Mesendoderm (in vitro differentiated cells): ENCODE measurements at regions not wholly inside any gene's neighbourhood (a gene's known extent, or its start where the extent isn't known, plus 50 kb on each side); places are given as distances from the start of the nearest gene placed in this dataset.

Experiments
- DNase-seq: peaks from one replicate; pipeline ENCODE4 v3.0.0; 2013
- H2AK5ac ChIP-seq: 2 replicates; pipeline ENCODE4 v1.6.1; 2013; ENCODE audit warnings: low read length, inconsistent platforms
- H2BK120ac ChIP-seq: 2 replicates; pipeline ENCODE4 v1.6.1; 2013; ENCODE audit warnings: low read depth, mild to moderate bottlenecking, low read length, moderate library complexity, mixed read lengths
- H2BK15ac ChIP-seq: replicated peaks from 2 replicates; pipeline ENCODE4 v1.6.1; 2013; ENCODE audit warnings: low read depth, mild to moderate bottlenecking, moderate library complexity
- H2BK5ac ChIP-seq: 2 replicates; pipeline ENCODE4 v1.6.1; 2013; ENCODE audit warnings: low read length, inconsistent platforms
- H3K18ac ChIP-seq: 2 replicates; pipeline ENCODE4 v1.6.1; 2013; ENCODE audit warnings: mild to moderate bottlenecking, low read length, mixed read lengths
- H3K23ac ChIP-seq: one replicate; pipeline ENCODE4 v1.6.1; 2013; ENCODE audit warnings: low read length
- H3K27ac ChIP-seq: 2 replicates; pipeline ENCODE4 v1.5.1; 2013; ENCODE audit warnings: low read depth, mild to moderate bottlenecking, inconsistent platforms, low read length, moderate library complexity
- H3K27me3 ChIP-seq: 2 replicates; pipeline ENCODE4 v1.6.1; 2013; ENCODE audit warnings: low read length, control low read depth, mild to moderate bottlenecking, inconsistent platforms; ENCODE audit not compliant: insufficient read depth, poor library complexity
- H3K36me3 ChIP-seq: 2 replicates; pipeline ENCODE4 v1.6.1; 2013; ENCODE audit warnings: low read length, inconsistent platforms; ENCODE audit not compliant: control insufficient read depth, insufficient read depth
- H3K4ac ChIP-seq: one replicate; pipeline ENCODE4 v1.6.1; 2013; ENCODE audit warnings: low read depth, mild to moderate bottlenecking, low read length, moderate library complexity
- H3K4me1 ChIP-seq: 2 replicates; pipeline ENCODE4 v1.6.1; 2013; ENCODE audit warnings: low read depth, low read length, inconsistent platforms; ENCODE audit not compliant: control insufficient read depth
- H3K4me2 ChIP-seq: 2 replicates; pipeline ENCODE4 v1.6.1; 2013; ENCODE audit warnings: low read length
- H3K4me3 ChIP-seq: 2 replicates; pipeline ENCODE4 v1.5.1; 2013; ENCODE audit warnings: mild to moderate bottlenecking, low read length
- H3K56ac ChIP-seq: one replicate; pipeline ENCODE4 v1.6.1; 2013; ENCODE audit warnings: low read length
- H3K79me1 ChIP-seq: 2 replicates; pipeline ENCODE4 v1.6.1; 2013; ENCODE audit warnings: low read length, inconsistent platforms
- H3K79me2 ChIP-seq: 2 replicates; pipeline ENCODE4 v1.6.1; 2013; ENCODE audit warnings: mild to moderate bottlenecking, low read length; ENCODE audit not compliant: control insufficient read depth, insufficient read depth
- H3K9ac ChIP-seq: 2 replicates; pipeline ENCODE4 v1.6.1; 2013; ENCODE audit warnings: low read length, inconsistent platforms
- H4K5ac ChIP-seq: one replicate; pipeline ENCODE4 v1.6.1; 2013; ENCODE audit warnings: low read length
- H4K8ac ChIP-seq: one replicate; pipeline ENCODE4 v1.6.1; 2013; ENCODE audit warnings: low read depth, mild to moderate bottlenecking, control low read depth, low read length, moderate library complexity
- WGBS: extraction: QIAGEN DNeasy Blood & Tissue Kit; methylation state at CpG from one replicate; pipeline ENCODE4 v1.1.7; 2013; ENCODE audit warnings: low lambda C conversion rate, missing lambda C conversion rate; ENCODE audit not compliant: insufficient coverage; ENCODE audit errors: extremely low coverage; 5-methylcytosine and 5-hydroxymethylcytosine counted together

GRCh38 chr15:47639042-47639441 lies 78.3 kb upstream of the SEMA6D start:
- H3K79me1 ChIP-seq, result no peaks in the 10 kb centered on the region
- no CpG with 5 or more reads among the region's 1 CpG for WGBS
- H3K79me2 ChIP-seq, result no peaks in the 10 kb centered on the region
- no peak overlapping the region for H3K4ac ChIP-seq
- H3K23ac ChIP-seq, result no peak overlapping the region
- no peaks in the 10 kb centered on the region for H3K36me3 ChIP-seq
- no peak overlapping the region for H4K8ac ChIP-seq
- H2BK120ac ChIP-seq, result no peak overlapping the region
- no peak overlapping the region for H2AK5ac ChIP-seq
- no peaks in the 10 kb centered on the region for H3K4me1 ChIP-seq
- no peak overlapping the region for H3K56ac ChIP-seq
- no peak overlapping the region for H3K4me2 ChIP-seq
- H2BK15ac ChIP-seq, result no peak overlapping the region
- no peak for DNase-seq
- no peak overlapping the region for H3K18ac ChIP-seq
- H3K9ac ChIP-seq, result no peak overlapping the region
- no peak overlapping the region for H3K4me3 ChIP-seq
- no peak overlapping the region for H2BK5ac ChIP-seq
- H3K27me3 ChIP-seq, result no peaks in the 10 kb centered on the region
- no peak overlapping the region for H3K27ac ChIP-seq
- H4K5ac ChIP-seq, result no peak overlapping the region

- Histone ChIP-seq H3K4me1 (no peaks in the 10 kb centered on the region), H3K56ac (no peak overlapping the region), H2BK120ac (no peak overlapping the region), H2BK15ac (no peak overlapping the region), H3K9ac (no peak overlapping the region), H3K79me2 (no peaks in the 10 kb centered on the region), H3K23ac (no peak overlapping the region), H4K8ac (no peak overlapping the region), H3K27me3 (no peaks in the 10 kb centered on the region), H3K27ac (no peak overlapping the region), H2AK5ac (no peak overlapping the region), H2BK5ac (no peak overlapping the region), H3K79me1 (no peaks in the 10 kb centered on the region), H3K4me2 (no peak overlapping the region), H3K4me3 (no peak overlapping the region), H4K5ac (no peak overlapping the region), H3K36me3 (no peaks in the 10 kb centered on the region), H3K18ac (no peak overlapping the region), H3K4ac (no peak overlapping the region)
- DNase-seq, result no peak
- WGBS, result no CpG with 5 or more reads among the region's 5 CpGs
These were observed 77.2 kb upstream of the SEMA6D start for GRCh38 chr15:47640079-47640478.

GRCh38 chr15:47640901-47641300 lies 76.4 kb upstream of the SEMA6D start:
- Histone ChIP-seq H3K79me1 (no peaks in the 10 kb centered on the region), H3K79me2 (no peaks in the 10 kb centered on the region), H3K9ac (no peak overlapping the region), H3K36me3 (no peaks in the 10 kb centered on the region), H3K27ac (no peak overlapping the region), H2BK5ac (no peak overlapping the region), H4K5ac (no peak overlapping the region), H3K56ac (no peak overlapping the region), H3K27me3 (no peaks in the 10 kb centered on the region), H3K4me2 (no peak overlapping the region), H3K18ac (no peak overlapping the region), H3K4me3 (no peak overlapping the region), H3K4me1 (no peaks in the 10 kb centered on the region), H4K8ac (no peak overlapping the region), H3K23ac (no peak overlapping the region), H2AK5ac (no peak overlapping the region), H2BK120ac (no peak overlapping the region), H3K4ac (no peak overlapping the region), H2BK15ac (no peak overlapping the region)
- DNase-seq, result no peak
- no CpG with 5 or more reads among the region's 7 CpGs for WGBS

- H4K5ac ChIP-seq, result no peak overlapping the region
- no peak overlapping the region for H3K4ac ChIP-seq
- H2BK15ac ChIP-seq, result no peak overlapping the region
- no CpG with 5 or more reads among the region's 3 CpGs for WGBS
- H2AK5ac ChIP-seq, result no peak overlapping the region
- H3K4me1 ChIP-seq, result no peaks in the 10 kb centered on the region
- H3K23ac ChIP-seq, result no peak overlapping the region
- no peak for DNase-seq
- no peak overlapping the region for H3K9ac ChIP-seq
- H3K79me2 ChIP-seq, result no peaks in the 10 kb centered on the region
- H4K8ac ChIP-seq, result no peak overlapping the region
- no peak overlapping the region for H3K18ac ChIP-seq
- no peak overlapping the region for H3K4me2 ChIP-seq
- no peak overlapping the region for H3K56ac ChIP-seq
- H3K4me3 ChIP-seq, result no peak overlapping the region
- H3K27me3 ChIP-seq, result no peaks in the 10 kb centered on the region
- H2BK5ac ChIP-seq, result no peak overlapping the region
- H3K79me1 ChIP-seq, result no peaks in the 10 kb centered on the region
- no peaks in the 10 kb centered on the region for H3K36me3 ChIP-seq
- H2BK120ac ChIP-seq, result no peak overlapping the region
- H3K27ac ChIP-seq, result no peak overlapping the region
These were observed 72.6 kb upstream of the SEMA6D start for GRCh38 chr15:47644722-47645121.

- DNase-seq, result no peak
- H3K27me3 ChIP-seq, result no peaks in the 10 kb centered on the region
- no peak overlapping the region for H4K8ac ChIP-seq
- no peak overlapping the region for H3K23ac ChIP-seq
- no peak overlapping the region for H2BK15ac ChIP-seq
- no peak overlapping the region for H2BK120ac ChIP-seq
- H2AK5ac ChIP-seq, result no peak overlapping the region
- no peak overlapping the region for H3K56ac ChIP-seq
- no peak overlapping the region for H3K4me3 ChIP-seq
- H2BK5ac ChIP-seq, result no peak overlapping the region
- no peak overlapping the region for H3K4me2 ChIP-seq
- WGBS, result no CpG with 5 or more reads among the region's 3 CpGs
- H3K4me1 ChIP-seq, result no peaks in the 10 kb centered on the region
- H3K36me3 ChIP-seq, result no peaks in the 10 kb centered on the region
- H3K18ac ChIP-seq, result no peak overlapping the region
- no peak overlapping the region for H3K9ac ChIP-seq
- no peaks in the 10 kb centered on the region for H3K79me1 ChIP-seq
- H3K27ac ChIP-seq, result no peak overlapping the region
- no peaks in the 10 kb centered on the region for H3K79me2 ChIP-seq
- no peak overlapping the region for H4K5ac ChIP-seq
- H3K4ac ChIP-seq, result no peak overlapping the region
These were observed 66.7 kb upstream of the SEMA6D start for GRCh38 chr15:47650564-47650963.

- no peak for DNase-seq
- Histone ChIP-seq H3K36me3 (no peaks in the 10 kb centered on the region), H3K4me3 (no peak overlapping the region), H2BK120ac (no peak overlapping the region), H3K9ac (no peak overlapping the region), H2BK5ac (no peak overlapping the region), H3K79me2 (no peaks in the 10 kb centered on the region), H3K18ac (peak overlapping the region; percentile 75), H3K27ac (no peak overlapping the region), H3K79me1 (no peaks in the 10 kb centered on the region), H3K4me2 (no peak overlapping the region), H4K8ac (no peak overlapping the region), H2BK15ac (no peak overlapping the region), H3K56ac (no peak overlapping the region), H3K4me1 (no peaks in the 10 kb centered on the region), H3K23ac (no peak overlapping the region), H2AK5ac (no peak overlapping the region), H3K27me3 (no peaks in the 10 kb centered on the region), H4K5ac (no peak overlapping the region), H3K4ac (no peak overlapping the region)
- no CpG with 5 or more reads among the region's 7 CpGs for WGBS
These were observed 65.0 kb upstream of the SEMA6D start for GRCh38 chr15:47652328-47652727.
